H1 (cell line): ENCODE measurements at regions not wholly inside any gene's neighbourhood (a gene's known extent, or its start where the extent isn't known, plus 50 kb on each side); places are given as distances from the start of the nearest gene placed in this dataset.

Experiments used
- CTCF ChIA-PET: fragments of 300-600 bp; sonication (Branson Sonifier 250); formaldehyde crosslinking; loops from one replicate; lab custom pipeline; 2021; ENCODE audit not compliant: partially characterized antibody; lab: Charles Lee
- POLR2A ChIA-PET: fragments of 300-600 bp; sonication (Branson Sonifier 250); formaldehyde crosslinking; loops from one replicate; lab custom pipeline; 2021; ENCODE audit warnings: inconsistent platforms; ENCODE audit not compliant: partially characterized antibody; lab: Charles Lee
- DNase-seq, 2 experiments: peaks; one replicate each; pipeline versions ENCODE4 v3.0.0 to v3.0.0-alpha.2; 2010 to 2022; ENCODE audit warnings: low spot score in 2 of 2, low read depth in 1 of 2, mixed read lengths in 1 of 2
- FAIRE-seq: peaks from 2 replicates; lab custom pipeline; 2011; peaks lifted over from hg19 to GRCh38; lab: Jason Lieb, UNC
- H2AFZ ChIP-seq: 2 replicates; pipeline ENCODE4 v1.8.1; 2012; ENCODE audit warnings: low read length, inconsistent platforms
- H2AK5ac ChIP-seq: 2 replicates; pipeline ENCODE4 v1.6.1; 2013; ENCODE audit warnings: low read depth, low read length
- H2BK120ac ChIP-seq: replicated peaks from 2 replicates; pipeline ENCODE3; 2013; ENCODE audit warnings: low read depth, low read length, inconsistent platforms
- H2BK12ac ChIP-seq: 2 replicates; pipeline ENCODE4 v1.6.1; 2013; ENCODE audit warnings: low read depth, low read length
- H2BK15ac ChIP-seq: 2 replicates; pipeline ENCODE4 v1.6.1; 2013; ENCODE audit warnings: low read length
- H2BK20ac ChIP-seq: 2 replicates; pipeline ENCODE4 v1.6.1; 2013; ENCODE audit warnings: low read length
- H2BK5ac ChIP-seq: 2 replicates; pipeline ENCODE4 v1.6.1; 2013; ENCODE audit warnings: low read depth, low read length
- H3K14ac ChIP-seq: 2 replicates; pipeline ENCODE4 v1.6.1; 2013; ENCODE audit warnings: inconsistent platforms; ENCODE audit not compliant: insufficient read length
- H3K18ac ChIP-seq: 2 replicates; pipeline ENCODE4 v1.6.1; 2013; ENCODE audit warnings: low read length; ENCODE audit errors: extremely low read depth
- H3K23ac ChIP-seq: 2 replicates; pipeline ENCODE4 v1.6.1; 2013; ENCODE audit warnings: inconsistent platforms; ENCODE audit not compliant: insufficient read length
- H3K23me2 ChIP-seq: 2 replicates; pipeline ENCODE4 v1.6.1; 2013; ENCODE audit warnings: low read depth, low read length
- H3K27ac ChIP-seq: 2 replicates; pipeline ENCODE4 v1.6.1; 2011; ENCODE audit warnings: low read depth, low read length, inconsistent platforms
- H3K27me3 ChIP-seq, 4 experiments: replicated peaks in 1 of 4; 1 replicate in 1 of 4; 2 replicates in 3 of 4; pipeline versions ENCODE4 v1.6.1 to v1.8.1; 2011 to 2013; ENCODE audit warnings: low read length in 3 of 4, mild to moderate bottlenecking in 3 of 4, inconsistent platforms in 2 of 4, mixed read lengths in 2 of 4, moderate library complexity in 1 of 4; ENCODE audit not compliant: control insufficient read depth in 3 of 4, insufficient read depth in 3 of 4; ENCODE audit errors: extremely low read depth in 1 of 4
- H3K36me3 ChIP-seq, 4 experiments: 2 replicates each; pipeline versions ENCODE4 v1.6.1 to v1.8.1; 2011 to 2013; ENCODE audit warnings: mild to moderate bottlenecking in 4 of 4, low read length in 3 of 4, moderate library complexity in 2 of 4, control low read depth in 1 of 4, inconsistent platforms in 1 of 4; ENCODE audit not compliant: insufficient read depth in 4 of 4, control insufficient read depth in 2 of 4
- H3K4ac ChIP-seq: replicated peaks from 2 replicates; pipeline ENCODE3; 2013; ENCODE audit warnings: low read length, low read depth, mixed read lengths, inconsistent platforms; ENCODE audit not compliant: insufficient read length
- H3K4me1 ChIP-seq, 4 experiments: replicated peaks in 1 of 4; 1 replicate in 1 of 4; 2 replicates in 3 of 4; pipeline versions ENCODE4 v1.6.1 to v1.8.1; 2011 to 2013; ENCODE audit warnings: low read length in 3 of 4, inconsistent platforms in 2 of 4, mixed read lengths in 1 of 4; ENCODE audit not compliant: insufficient read depth in 4 of 4, control insufficient read depth in 3 of 4
- H3K4me2 ChIP-seq, 2 experiments: 2 replicates each; pipeline versions ENCODE4 v1.6.1 to v1.8.1; 2011 to 2013; ENCODE audit warnings: low read depth in 2 of 2, low read length in 2 of 2, control low read depth in 1 of 2, inconsistent platforms in 1 of 2, mild to moderate bottlenecking in 1 of 2; ENCODE audit not compliant: insufficient read depth in 1 of 2
- H3K4me3 ChIP-seq, 4 experiments: fragments of 200-600, 300-600 bp in 1 of 4; sonication (generic), shearing (Covaris generic), sonication (Bioruptor Twin) in 1 of 4; 2 replicates each; pipeline versions ENCODE4 v1.5.1 to v1.8.1; 2011 to 2016; ENCODE audit warnings: low read length in 4 of 4, low read depth in 3 of 4, control low read depth in 2 of 4, inconsistent platforms in 2 of 4, mild to moderate bottlenecking in 2 of 4, mixed read lengths in 1 of 4, moderate library complexity in 1 of 4; ENCODE audit not compliant: insufficient read depth in 2 of 4; ENCODE audit errors: extremely low read depth in 1 of 4
- H3K56ac ChIP-seq: replicated peaks from 2 replicates; pipeline ENCODE3; 2013; ENCODE audit warnings: low read depth, mild to moderate bottlenecking, mixed read lengths, low read length, inconsistent platforms; ENCODE audit not compliant: insufficient read length
- H3K79me1 ChIP-seq: 2 replicates; pipeline ENCODE4 v1.6.1; 2013; ENCODE audit warnings: low read depth, low read length, control low read depth
- H3K79me2 ChIP-seq, 2 experiments: 2 replicates each; pipeline versions ENCODE4 v1.6.1 to v1.8.1; 2012 to 2013; ENCODE audit warnings: low read length in 2 of 2, mild to moderate bottlenecking in 2 of 2, inconsistent platforms in 1 of 2; ENCODE audit not compliant: insufficient read depth in 2 of 2, control insufficient read depth in 1 of 2
- H3K9ac ChIP-seq, 4 experiments: replicated peaks in 1 of 4; 1 replicate in 1 of 4; 2 replicates in 3 of 4; pipeline versions ENCODE4 v1.6.1 to v1.8.1; 2011 to 2013; ENCODE audit warnings: low read depth in 3 of 4, low read length in 3 of 4, control low read depth in 2 of 4, mild to moderate bottlenecking in 2 of 4, moderate library complexity in 2 of 4, inconsistent platforms in 1 of 4; ENCODE audit errors: extremely low read depth in 1 of 4
- H3K9me3 ChIP-seq, 2 experiments: 2 replicates each; pipeline versions ENCODE4 v1.6.1 to v1.8.1; 2012 to 2013; ENCODE audit warnings: mild to moderate bottlenecking in 2 of 2, moderate library complexity in 2 of 2, control low read depth in 1 of 2, inconsistent platforms in 1 of 2, low read depth in 1 of 2, low read length in 1 of 2, mixed read lengths in 1 of 2; ENCODE audit not compliant: insufficient read depth in 2 of 2
- H4K20me1 ChIP-seq, 2 experiments: replicated peaks in 1 of 2; 2 replicates each; pipeline versions ENCODE3 to v1.8.1; 2011 to 2013; ENCODE audit warnings: inconsistent platforms in 2 of 2, low read length in 2 of 2, mild to moderate bottlenecking in 1 of 2; ENCODE audit not compliant: insufficient read depth in 2 of 2, control insufficient read depth in 1 of 2
- H4K5ac ChIP-seq: 2 replicates; pipeline ENCODE4 v1.6.1; 2013; ENCODE audit warnings: low read length, low read depth, mixed read lengths, inconsistent platforms; ENCODE audit not compliant: insufficient read length
- H4K8ac ChIP-seq: 2 replicates; pipeline ENCODE4 v1.8.0; 2013; ENCODE audit warnings: mild to moderate bottlenecking, moderate library complexity, low read length, inconsistent platforms; ENCODE audit not compliant: insufficient read depth; ENCODE audit errors: extremely low read depth
- H4K91ac ChIP-seq: replicated peaks from 2 replicates; pipeline ENCODE3; 2013; ENCODE audit warnings: low read length, mixed read lengths, inconsistent platforms; ENCODE audit not compliant: insufficient read length
- ASH2L ChIP-seq: fragments of 200-600, 300-600 bp; sonication (generic); IDR thresholded peaks from one replicate; pipeline ENCODE4 v1.7.1; 2017; ENCODE audit warnings: low read length
- CEBPB ChIP-seq: IDR thresholded peaks from 2 replicates; pipeline ENCODE4 v1.6.1; 2012; ENCODE audit warnings: low read depth, low read length
- EGR1 ChIP-seq: IDR thresholded peaks from 2 replicates; pipeline ENCODE4 v1.6.1; 2011; ENCODE audit warnings: low read depth, low read length, borderline replicate concordance
- EZH2 ChIP-seq: fragments of 200-600 bp; sonication (generic); IDR thresholded peaks from 2 replicates; pipeline ENCODE4 v1.7.1; 2012; ENCODE audit warnings: low read depth, mild to moderate bottlenecking, moderate library complexity, low read length, inconsistent platforms; ENCODE audit not compliant: severe bottlenecking
- HDAC6 ChIP-seq: IDR thresholded peaks from one replicate; pipeline ENCODE4 v1.7.1; 2012; ENCODE audit warnings: low read depth, mild to moderate bottlenecking, inconsistent platforms, low read length, moderate library complexity
- KDM1A ChIP-seq: fragments of 200-600, 300-600 bp; sonication (generic); IDR thresholded peaks from 2 replicates; pipeline ENCODE4 v1.7.1; 2016; ENCODE audit warnings: mild to moderate bottlenecking, low read length, borderline replicate concordance
- POU5F1 ChIP-seq: IDR thresholded peaks from 2 replicates; pipeline ENCODE4 v1.6.1; 2011; ENCODE audit warnings: low read depth, mild to moderate bottlenecking, low read length, moderate library complexity
- RBBP5 ChIP-seq: IDR thresholded peaks from 2 replicates; pipeline ENCODE4 v1.7.1; 2012; ENCODE audit warnings: low read depth, mild to moderate bottlenecking, inconsistent platforms, low read length, moderate library complexity, borderline replicate concordance
- SIN3A ChIP-seq, 2 experiments: IDR thresholded peaks in 1 of 2; conservative IDR thresholded peaks in 1 of 2; 2 replicates each; pipeline ENCODE4 v1.6.1; 2011 to 2012; ENCODE audit warnings: low read length in 2 of 2, improper control_type of control experiment in 1 of 2, low read depth in 1 of 2, mild to moderate bottlenecking in 1 of 2
- TBP ChIP-seq: IDR thresholded peaks from 2 replicates; pipeline ENCODE4 v1.6.1; 2011; ENCODE audit warnings: low read depth, low read length, improper control_type of control experiment
- TEAD4 ChIP-seq: IDR thresholded peaks from 2 replicates; pipeline ENCODE4 v1.6.1; 2012; ENCODE audit warnings: low read depth, low read length, inconsistent platforms, mixed read lengths
- USF2 ChIP-seq: IDR thresholded peaks from 2 replicates; pipeline ENCODE4 v1.6.1; 2011; ENCODE audit warnings: low read length, improper control_type of control experiment
- YY1 ChIP-seq: IDR thresholded peaks from 2 replicates; pipeline ENCODE4 v1.6.1; 2011; ENCODE audit warnings: low read depth, mild to moderate bottlenecking, low read length
- ZNF274 ChIP-seq: IDR thresholded peaks from 2 replicates; pipeline ENCODE4 v1.7.0; 2012; ENCODE audit warnings: low read length, borderline replicate concordance; ENCODE audit errors: extremely low read depth
- WGBS, 2 experiments: shearing (Covaris generic) in 1 of 2; methylation state at CpG; one replicate each; pipeline versions ENCODE4 v1.1.6 to v1.1.7; 2013 to 2015; ENCODE audit warnings: low lambda C conversion rate in 2 of 2, mixed read lengths in 2 of 2, inconsistent platforms in 1 of 2, low coverage in 1 of 2, missing lambda C conversion rate in 1 of 2; ENCODE audit not compliant: insufficient replicate concordance in 2 of 2, insufficient coverage in 1 of 2, insufficient read length in 1 of 2; ENCODE audit errors: extremely low coverage in 1 of 2, missing lambda C conversion rate in 1 of 2; 5-methylcytosine and 5-hydroxymethylcytosine counted together

GRCh38 chr13:50123002-50123401, 107.8 kb downstream of the KCNRG start:
- H3K79me2 ChIP-seq = no peaks in the 10 kb centered on the region
- CTCF ChIA-PET = interaction anchor here (1.0 to 2.5 kb wide), 5 partner anchors 14 to 146 kb away, joined by 3 to 13 read pairs (median 4); no protein-coding TSS in a partner anchor
- no peak overlapping the region for H4K91ac ChIP-seq
- peaks cover 0 to 21% (median 19%) of the 10 kb centered on the region in 4 experiments; a peak in 6 of 7 replicates for H3K4me1 ChIP-seq
- H3K23me2 ChIP-seq = peaks cover 25% of the 10 kb centered on the region
- peaks cover 11 to 12% of the 10 kb centered on the region in 2 experiments for H4K20me1 ChIP-seq
- no peak overlapping the region for H2BK120ac ChIP-seq
- WGBS, 2 experiments = 39% methylated on average over 3 of the region's 3 CpGs; no CpG with 5 or more reads in 1 of the 2 experiments
- no peaks in the 10 kb centered on the region for H3K9me3 ChIP-seq
- H4K5ac ChIP-seq = no peak overlapping the region
- no peak overlapping the region for H3K27ac ChIP-seq
- H3K14ac ChIP-seq = no peak overlapping the region
- H2AFZ ChIP-seq = no peak overlapping the region
- H3K4me3 ChIP-seq = peak overlapping the region in 1 of 4 experiments; percentile 85; a peak in 2 of 8 replicates
- H3K79me1 ChIP-seq = no peaks in the 10 kb centered on the region
- H2BK12ac ChIP-seq = no peak overlapping the region
- H3K23ac ChIP-seq = no peak overlapping the region
- POLR2A ChIA-PET = interaction anchor here (1.0 to 6.9 kb wide), 4 partner anchors 9 to 124 kb away, joined by 3 to 52 read pairs (median 7); partner anchors contain the start of gene TRIM13
- FAIRE-seq (no peak), DNase-seq (no peak)
- H3K4me2 ChIP-seq = peak overlapping the region; percentile 86 to 98; a peak in 2 of 4 replicates
- H3K27me3 ChIP-seq = peaks cover 31 to 56% (median 53%) of the 10 kb centered on the region in 4 experiments
- H3K56ac ChIP-seq = no peak overlapping the region
- H3K18ac ChIP-seq = no peak overlapping the region
- H2AK5ac ChIP-seq = no peak overlapping the region
- no peak overlapping the region for H2BK5ac ChIP-seq
- H2BK15ac ChIP-seq = no peak overlapping the region
- no peaks in the 10 kb centered on the region for H3K36me3 ChIP-seq
- no peak overlapping the region for H4K8ac ChIP-seq
- no peak overlapping the region for H2BK20ac ChIP-seq
- no peak overlapping the region for H3K4ac ChIP-seq
- H3K9ac ChIP-seq = no peak overlapping the region
- TF ChIP-seq HDAC6 (no peak), POU5F1 (no peak), KDM1A (no peak), SIN3A (conservative IDR thresholded peaks at IDR 0.05 in 1 of 2, IDR thresholded peaks at IDR 0.05 in 1 of 2; ENCODE audit: low read depth in 1 of 2, low read length in 2 of 2) (no peak), ZNF274 (no peak), EGR1 (no peak), YY1 (no peak), RBBP5 (no peak), CEBPB (no peak), ASH2L (no peak), EZH2 (no peak), TBP (no peak), USF2 (no peak), TEAD4 (no peak)
